Kasumi-1 (cell line): ENCODE measurements at regions not wholly inside any gene's neighbourhood (a gene's known extent, or its start where the extent isn't known, plus 50 kb on each side); places are given as distances from the start of the nearest gene placed in this dataset.
"Not testable (repeated sequence)": the region's sequence is repeated elsewhere in the genome, so short reads cannot be mapped to it uniquely, and the experiment has no call there.

Source experiments
- DNase-seq, 2 experiments: peaks; one replicate each; lab custom pipeline; 2025; lab: John Stamatoyannopoulos, UW

DNA sequence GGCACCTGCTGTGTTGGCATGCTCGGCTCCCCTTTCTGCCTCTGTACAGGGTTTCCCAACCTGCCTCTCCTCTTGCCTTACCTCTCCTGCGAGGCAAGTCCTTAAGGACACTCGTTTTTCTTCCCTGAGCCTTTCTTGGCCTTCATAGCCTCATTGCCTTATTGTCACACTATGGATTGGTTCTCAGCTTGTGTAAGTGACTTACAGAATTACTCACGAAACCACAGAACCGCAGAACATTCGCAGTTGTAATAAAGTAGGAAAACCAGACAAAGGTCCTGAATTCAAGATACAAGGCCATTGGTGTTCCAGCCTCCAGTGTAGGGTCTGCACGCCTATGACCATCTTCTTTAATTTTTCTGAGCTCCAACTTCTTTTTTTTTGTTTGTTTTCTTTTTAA lies 317.6 kb upstream of the SMIM21 start:
- no peak for DNase-seq

DNA sequence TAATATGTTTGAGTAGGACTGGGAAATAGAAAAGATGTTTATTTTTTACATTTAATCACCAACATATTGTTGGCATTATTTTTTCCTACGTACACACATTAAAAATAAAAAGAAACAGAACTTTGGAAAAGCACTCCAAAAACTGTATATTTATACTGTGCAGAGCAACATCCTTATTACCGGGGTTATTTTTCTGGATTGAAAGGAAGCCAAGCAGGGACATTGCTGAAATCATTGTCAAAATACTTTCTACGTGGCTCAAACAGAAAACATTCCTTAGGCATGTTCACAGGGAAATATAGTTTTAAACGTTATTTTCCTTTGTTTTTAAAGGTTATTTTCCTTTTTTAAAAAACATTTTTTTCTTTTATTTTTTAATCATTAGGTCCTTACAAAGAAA lies 315.0 kb upstream of the SMIM21 start:
- DNase-seq, result no peak

DNA sequence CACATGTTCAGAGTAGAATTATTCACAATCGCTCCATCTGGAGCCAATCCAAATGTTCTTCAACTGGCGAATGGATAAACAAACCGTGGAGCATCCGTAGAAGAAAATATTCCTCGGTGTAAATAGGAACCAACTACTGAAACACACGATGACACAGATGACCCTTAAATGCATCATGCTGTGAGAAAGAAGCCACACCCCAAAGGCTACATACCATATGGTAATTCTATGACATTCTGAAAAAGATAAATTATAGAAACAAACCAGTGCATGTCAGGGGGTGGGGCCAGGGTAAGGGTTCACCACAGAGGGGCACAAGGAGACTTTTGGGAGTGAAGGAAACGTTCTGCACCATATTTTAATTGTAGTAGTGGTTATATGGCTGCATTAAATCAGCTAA lies 312.2 kb upstream of the SMIM21 start:
- no peak for DNase-seq

DNA sequence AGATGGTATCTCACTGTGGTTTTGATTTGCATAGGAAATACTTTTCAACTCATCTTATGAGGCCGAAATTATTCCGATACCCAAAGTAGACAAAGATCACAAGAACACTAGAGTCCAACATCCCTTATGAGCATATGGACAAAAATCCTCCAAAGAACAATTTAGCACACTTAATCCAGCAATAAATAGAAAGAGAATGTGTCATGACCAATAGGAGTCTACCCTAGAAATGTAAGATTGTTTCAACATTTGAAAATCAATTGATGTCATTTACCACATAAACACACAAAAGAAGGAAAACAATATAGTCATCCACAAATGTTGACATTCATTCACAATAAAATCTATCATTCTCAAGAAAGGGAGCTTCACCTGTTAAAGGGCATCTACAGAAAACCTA lies 307.8 kb upstream of the SMIM21 start:
- no peak for DNase-seq

DNA sequence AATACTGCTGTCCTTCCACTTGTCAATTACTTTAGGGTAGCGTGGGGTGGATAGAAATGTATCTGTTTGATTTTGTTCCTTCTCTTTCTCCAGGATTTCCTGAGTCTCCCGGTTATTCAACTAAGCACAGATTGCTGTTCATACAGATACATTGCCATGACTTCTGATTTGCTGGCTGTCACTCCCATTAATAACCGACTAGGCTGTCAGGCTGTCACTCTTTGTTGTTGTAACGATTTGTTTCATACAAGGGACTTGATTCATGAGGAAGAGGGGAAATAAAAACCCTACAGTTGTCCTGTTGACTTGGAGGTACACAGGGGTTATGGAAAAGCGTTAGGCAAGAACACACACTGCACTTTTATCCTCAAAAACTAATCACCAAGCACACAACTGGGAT lies 302.7 kb upstream of the SMIM21 start:
- DNase-seq, result no peak

DNA sequence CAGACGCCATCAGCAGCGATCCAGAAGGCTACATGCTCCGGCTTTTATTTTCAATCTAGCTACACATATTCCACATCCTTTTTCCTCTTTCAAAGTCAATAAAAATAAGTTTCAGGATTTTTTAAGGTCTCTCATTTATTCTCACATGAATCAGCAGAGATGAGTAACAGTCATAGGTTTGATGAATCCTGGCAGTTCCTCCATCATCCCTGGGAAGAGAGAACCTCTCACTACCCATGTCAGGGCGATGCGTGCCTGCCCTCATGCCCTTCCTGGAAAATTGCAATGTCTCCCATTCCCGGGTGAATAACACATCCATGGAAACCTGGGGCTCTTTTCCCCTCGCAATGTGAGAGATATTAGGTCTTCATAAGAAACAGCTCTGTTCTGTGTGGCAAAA lies 301.1 kb upstream of the SMIM21 start:
- DNase-seq, result no peak

DNA sequence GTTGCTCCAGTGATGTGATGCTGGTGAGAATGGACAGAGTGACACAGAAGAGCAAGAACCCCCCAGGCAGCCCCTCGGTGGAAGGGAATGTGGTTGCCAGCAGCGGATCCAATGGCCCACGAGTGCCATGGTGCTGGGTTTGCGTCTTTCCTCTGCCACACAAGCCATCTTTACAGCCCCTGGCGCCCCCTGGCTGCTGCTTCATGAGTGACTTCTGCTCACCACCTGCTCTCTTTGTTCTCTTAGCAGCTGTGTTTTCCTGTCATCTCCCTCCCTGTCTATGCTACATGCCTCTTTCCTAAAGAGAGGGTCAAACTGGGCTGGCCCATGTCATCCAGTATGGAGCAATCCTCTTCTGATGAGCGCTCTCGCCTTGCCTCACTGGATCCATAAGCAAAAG lies 300.0 kb upstream of the SMIM21 start:
- peak; percentile 68 to 83 for DNase-seq

DNA sequence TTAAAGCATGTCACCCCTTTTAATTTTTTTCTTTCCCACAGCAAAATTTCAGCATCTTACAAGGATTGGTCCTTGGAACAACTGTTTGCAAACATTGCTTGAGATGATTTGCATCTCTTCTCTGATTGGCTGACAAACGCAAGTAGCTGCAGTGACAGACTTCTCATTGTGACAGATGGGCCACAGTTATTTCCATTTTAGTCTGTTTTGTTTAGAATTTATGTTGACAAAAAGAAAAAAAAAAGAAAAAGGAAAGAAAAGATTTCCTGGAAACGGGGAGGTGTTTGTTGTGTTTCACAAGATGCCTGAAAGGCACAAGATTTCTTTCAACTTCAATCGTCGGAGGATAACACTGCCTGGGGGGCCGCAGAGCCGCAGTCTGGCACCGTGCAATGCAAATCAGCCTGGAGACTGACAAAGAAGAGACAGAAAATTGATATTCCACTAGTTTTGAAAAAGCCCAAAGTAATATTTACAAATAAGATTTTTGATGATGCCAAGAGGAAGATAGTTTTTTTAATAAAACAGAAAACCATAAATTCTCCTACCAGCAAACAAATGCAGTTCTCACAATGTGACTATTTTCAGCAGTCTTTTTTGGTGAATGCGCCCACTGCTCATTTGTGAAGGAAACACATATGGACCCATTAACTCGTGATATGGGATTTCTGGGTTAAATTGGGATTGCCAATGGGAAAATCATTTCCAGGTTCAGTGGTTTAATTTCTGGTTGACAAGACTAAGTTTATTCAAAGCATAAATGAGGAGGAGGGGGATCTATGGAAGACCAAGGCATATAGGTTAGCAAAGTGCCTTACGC lies 296.2 kb upstream of the SMIM21 start:
- DNase-seq, result no peak

DNA sequence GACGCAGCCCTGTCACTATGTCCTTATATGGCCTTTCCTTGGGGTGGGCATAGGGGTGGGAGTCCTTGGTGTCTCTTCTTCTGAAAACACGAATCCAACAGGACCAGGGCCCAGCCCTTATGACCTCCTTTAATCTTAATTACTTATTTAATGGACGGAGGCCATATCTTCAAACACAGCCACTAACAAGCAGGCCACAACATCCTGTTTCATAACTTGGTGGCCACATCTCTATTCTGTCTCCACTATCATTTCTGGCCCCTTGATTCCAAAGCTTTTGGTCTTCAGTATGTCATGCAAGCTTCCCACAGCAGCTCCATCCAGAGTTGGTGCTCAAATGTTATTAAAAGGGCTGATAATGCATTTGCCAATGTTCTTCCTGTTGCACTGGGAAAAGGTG lies 287.3 kb upstream of the SMIM21 start:
- DNase-seq, result peak; percentile 23 to 28

DNA sequence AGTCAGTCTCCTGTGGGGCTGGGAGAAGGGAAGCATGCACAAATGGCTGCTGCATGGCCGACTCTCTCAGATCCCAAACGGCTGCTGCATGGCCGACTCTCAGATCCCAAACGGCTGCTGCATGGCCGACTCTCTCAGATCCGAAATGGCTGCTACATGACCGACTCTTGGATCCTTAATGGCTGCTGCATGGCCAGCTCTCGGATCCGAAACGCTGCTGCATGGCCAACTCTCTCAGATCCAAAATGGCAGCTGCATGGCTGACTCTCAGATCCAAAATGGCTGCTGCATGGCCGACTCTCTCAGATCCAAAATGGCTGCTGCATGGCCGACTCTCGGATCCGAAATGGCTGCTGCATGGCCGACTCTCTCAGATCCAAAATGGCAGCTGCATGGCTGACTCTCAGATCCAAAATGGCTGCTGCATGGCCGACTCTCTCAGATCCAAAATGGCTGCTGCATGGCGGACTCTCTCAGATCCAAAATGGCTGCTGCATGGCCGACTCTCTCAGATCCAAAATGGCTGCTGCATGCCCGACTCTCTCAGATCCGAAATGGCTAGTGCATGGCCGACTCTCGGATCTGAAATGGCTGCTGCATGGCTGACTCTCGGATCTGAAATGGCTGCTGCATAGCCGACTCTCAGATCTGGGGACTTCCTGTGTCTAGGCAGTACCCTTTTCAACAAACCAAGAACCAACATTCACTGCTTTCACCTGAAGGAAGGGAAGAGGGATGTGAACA lies 284.8 kb upstream of the SMIM21 start:
- not testable (repeated sequence) for DNase-seq

DNA sequence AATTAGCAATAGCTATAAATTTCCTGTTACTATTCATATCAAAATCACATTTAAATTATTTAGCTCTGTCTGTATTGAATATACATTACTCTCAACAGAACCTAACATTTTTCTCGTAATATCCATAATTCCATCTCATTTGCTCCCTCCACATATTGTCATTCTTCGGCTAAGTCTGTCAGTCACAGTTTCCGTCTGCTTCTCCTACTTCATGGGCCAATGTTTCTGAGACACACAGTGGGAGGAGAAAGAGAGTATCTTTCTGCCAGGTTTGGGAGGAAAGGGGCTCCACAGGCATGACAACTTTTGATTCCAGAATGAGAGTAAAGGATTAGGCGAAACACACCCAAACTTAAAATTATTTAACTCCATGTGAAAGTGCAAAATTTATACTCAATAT lies 273.1 kb upstream of the SMIM21 start:
- DNase-seq, result no peak

DNA sequence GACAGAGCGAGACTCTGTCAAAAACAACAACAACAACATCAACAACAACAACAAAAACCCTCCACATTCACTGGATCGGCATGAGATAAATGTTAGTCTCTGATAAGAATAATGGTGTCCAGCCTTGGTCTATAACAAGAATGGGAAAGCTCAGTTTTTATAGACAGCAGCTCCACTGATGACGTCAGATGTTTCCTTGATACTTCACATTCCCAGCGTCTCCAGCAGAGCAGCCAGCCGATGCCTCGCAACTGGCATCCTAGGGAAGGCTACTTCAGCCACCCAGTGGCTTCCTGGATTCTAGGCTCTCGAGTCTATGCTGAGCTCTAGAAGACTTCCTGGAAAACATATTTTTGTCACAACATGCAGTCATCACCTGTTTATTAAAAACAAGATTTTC lies 271.4 kb upstream of the SMIM21 start:
- DNase-seq, result no peak

DNA sequence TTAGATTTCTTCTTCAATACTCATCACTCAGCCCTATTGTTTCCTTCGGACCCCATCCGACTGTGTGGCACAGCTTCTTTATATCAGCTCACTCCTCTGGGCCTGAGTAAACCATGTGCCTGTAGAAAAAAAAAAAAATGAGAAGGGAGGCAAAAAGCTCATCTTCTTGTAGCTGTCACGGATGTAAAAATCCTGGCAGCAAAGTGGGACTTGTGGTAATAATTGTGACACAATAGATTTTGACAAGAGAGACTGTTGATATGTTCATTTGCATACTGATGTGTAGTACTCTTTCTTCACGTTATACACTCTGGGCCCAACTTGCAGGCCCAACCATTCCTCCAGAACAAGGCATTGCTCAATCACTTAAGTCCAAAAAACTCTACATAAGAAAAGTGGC lies 270.0 kb upstream of the SMIM21 start:
- no peak for DNase-seq

DNA sequence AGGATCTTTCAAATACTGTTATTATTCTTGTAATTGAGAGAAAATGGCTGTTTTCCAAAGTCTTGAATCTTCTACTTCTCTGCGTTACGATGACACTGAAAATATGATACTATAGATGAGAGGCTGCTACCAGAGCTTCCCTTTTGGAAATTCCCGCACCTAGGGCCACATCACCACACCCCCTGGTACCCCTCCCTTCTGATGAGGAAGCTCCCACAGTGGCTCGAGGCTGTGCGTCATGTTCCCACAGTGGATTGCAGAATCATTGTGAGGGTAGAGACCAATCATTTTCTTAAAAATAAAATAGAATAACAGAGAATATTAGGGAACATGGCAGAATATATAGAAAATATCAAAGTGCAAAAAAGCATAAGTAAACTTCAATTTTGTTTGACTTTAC lies 268.9 kb upstream of the SMIM21 start:
- DNase-seq, result no peak

DNA sequence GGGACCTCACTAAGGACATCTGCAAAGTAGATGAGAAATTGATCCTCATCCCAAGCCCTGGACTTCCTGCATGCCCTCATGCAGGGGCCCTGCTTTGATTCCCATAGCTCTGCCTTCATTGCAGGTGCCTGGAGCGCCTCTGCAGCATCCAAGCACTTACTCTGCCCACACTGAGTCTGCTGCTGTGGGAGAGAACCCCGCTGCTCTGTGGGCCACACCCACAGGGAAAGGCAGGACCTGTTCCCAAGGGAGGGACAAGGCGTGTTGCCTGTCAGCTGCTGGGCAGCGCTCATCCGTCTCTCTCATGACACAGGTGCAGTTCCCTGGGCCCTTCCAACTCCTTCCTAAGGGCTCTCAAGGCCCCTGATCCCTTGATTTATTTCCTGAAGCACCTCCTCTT lies 266.8 kb upstream of the SMIM21 start:
- DNase-seq, result no peak

DNA sequence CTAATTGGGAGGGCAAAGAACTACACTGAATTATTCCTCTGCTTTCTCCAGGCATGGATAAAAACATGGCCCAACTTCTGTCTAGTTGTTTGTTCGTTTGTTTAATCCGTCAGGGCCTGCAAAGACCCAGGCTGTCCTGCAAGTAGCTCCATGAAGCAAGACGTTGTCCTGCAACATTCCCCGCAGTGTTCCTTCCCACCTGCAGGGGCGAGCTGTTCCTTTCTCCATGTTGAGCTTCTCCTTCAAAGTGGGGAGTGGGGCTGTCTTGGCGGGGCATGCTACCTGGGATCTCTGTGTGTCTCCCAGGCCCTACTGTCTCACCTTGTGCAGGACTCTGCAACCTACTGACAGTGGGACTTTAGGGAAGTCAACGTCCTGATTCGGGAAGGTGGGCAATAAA lies 264.0 kb upstream of the SMIM21 start:
- no peak for DNase-seq

DNA sequence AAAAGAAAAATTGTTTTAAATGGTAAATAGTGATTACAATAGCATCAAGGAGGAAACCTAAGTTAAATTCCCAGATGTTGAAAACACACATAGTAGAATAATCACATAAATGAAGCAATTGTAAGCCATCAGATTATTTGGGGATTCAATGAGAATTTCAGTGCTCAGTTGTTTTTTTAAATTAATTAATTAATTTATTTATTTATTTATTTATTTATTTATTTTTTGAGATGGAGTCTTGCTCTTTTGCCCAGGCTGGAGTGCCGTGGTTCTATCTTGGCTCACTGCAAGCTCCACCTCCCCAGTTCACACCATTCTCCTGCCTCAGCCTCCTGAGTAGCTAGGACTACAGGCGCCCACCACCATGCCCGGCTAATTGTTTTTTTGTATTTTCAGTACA lies 262.8 kb upstream of the SMIM21 start:
- not testable (repeated sequence) for DNase-seq

DNA sequence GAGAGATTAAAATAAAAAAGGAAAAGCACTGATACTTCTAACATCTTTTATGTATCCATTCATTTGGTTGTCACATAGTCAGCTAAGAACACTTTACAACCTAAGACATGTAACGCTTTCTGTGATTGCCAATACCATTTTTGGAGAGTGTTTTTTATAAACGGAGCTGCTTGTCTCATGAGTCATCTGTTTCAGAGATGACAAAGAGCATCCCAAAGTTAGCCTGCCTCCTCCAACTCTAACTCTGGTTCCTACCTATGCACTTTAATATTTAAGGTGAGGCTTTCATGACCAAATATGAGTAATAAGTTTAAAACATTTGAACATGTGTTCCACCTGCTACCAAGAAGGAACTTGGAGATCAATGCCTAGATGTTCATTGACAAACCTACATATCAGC lies 260.1 kb upstream of the SMIM21 start:
- DNase-seq, result no peak

DNA sequence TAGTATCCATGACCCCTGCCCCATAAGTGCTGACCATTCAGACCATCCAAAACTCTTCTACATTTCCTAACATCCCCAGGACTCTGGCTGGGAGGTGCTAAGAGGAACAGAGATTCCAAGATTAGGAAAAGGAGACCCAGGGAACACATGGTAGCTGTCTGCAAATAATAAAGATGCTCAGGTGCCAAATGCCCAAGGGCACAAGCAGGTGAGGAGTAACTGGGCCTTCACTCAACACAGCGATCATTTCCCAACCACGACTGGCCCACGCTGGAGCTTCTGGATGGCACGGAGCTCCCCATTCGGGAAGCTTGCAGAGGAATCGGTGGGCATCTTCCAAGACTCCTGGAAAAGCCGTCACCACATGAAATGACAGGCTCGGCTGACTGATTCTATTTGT lies 255.9 kb upstream of the SMIM21 start:
- DNase-seq, result no peak

DNA sequence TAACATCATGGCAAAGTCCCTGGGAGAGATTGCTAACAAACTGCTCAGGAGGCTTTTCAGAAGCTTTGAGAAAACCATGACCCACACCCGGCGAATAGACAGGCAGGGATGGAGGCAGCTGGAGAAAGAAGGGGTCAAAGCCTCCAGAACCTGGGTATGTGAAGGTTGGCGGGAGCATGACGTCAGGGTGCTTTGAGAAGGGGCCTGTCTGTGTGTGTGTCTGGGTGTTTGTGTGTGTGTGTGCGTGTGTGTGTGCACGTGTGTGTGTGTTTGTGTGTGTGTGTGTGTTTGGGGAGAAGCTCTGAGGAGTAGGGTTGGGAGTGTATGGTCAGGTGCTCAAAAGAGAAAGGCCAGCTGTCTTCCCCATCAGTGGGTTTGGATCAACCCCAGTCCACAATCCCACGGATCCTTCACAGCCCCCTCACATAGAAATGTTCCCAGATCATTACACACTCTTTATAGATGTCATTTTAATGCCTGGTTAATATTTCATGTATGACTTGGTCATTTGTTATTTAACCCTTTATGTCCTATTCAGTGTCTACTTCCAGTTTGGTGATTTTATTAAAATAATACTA lies 254.1 kb upstream of the SMIM21 start:
- no peak for DNase-seq

DNA sequence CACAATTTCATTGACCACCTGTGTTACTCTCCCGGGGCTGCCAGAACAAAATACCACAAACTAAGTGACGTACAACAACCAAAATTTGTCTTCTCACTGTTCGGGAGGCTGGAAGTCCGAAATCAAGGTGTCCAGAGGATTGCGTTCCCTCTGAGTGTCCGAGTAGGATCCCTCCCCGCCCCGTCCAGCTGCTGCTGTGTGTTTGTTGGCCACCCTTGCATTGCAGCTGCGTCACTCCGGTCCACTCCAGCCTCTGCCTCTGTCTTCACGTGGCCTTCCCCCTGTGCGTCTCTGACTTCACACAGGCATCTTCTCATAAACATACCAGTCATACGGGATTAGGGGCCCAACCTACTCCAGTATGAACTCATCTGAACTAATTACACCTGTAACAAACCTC lies 251.8 kb upstream of the SMIM21 start:
- no peak for DNase-seq

DNA sequence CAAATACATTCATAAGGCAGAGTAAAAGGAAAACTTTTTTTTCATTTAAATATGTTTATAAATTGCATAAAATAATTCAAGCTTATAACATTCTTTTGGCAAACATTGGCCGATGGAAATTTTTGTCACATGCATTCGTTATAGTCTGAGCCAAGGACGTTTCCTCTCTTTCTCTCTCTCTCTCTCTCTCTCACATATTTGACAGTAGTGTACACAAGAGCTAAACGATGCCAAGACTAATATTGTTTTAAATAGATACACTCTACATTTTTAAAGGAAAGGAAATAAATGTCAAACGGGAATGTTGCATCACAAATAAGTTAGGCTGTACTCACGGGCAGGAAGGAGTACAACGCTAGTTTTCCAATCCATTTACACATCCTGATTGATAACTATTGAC lies 251.1 kb upstream of the SMIM21 start:
- DNase-seq, result no peak

DNA sequence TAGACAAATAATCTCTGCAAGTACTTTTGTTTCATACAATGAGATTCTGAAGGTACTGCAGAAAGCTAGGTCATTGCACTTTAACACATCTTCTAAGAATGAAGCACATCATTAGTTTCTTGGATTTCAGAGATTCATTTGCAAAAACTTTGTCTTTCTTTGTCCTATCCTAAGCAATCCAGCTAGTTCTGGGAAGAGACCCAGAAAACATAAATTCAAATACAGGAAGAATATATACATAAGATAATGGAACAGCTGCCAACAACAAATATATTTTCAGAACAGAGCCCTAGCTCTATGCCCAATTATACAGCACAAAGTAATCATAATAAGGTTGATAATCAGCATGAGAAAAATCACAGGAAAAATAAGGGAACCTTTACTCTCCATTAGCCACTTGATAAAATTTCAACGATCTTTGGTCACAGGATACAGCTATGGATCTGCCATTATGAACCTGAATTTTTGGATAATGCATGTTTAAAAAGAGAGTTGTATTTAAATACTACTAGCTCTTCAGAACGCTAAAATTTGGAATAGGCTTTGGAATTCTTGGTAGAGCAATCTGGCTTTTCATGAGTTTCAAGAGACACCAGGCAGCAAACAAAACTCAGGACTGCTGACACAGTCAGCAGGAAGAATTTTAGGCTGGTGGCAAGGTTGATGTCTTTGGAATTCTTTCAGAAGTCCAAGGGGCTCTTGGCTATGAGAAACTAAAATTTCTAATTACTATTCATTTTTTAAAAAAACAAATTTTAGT lies 250.4 kb upstream of the SMIM21 start:
- no peak for DNase-seq
